ENCODE measurements at regions not wholly inside any gene's neighbourhood (a gene's known extent, or its start where the extent isn't known, plus 50 kb on each side); places are given as distances from the start of the nearest gene placed in this dataset.

- H3K4me3 ChIP-seq, result no peak overlapping the region
- H3K9me3 ChIP-seq, result no peaks in the 10 kb centered on the region
- peaks cover 26% of the 10 kb centered on the region for H3K4me1 ChIP-seq
- no peaks in the 10 kb centered on the region for H3K36me3 ChIP-seq (replicated peaks in 1 of 2; ENCODE audit: insufficient read depth in 1 of 2, low read depth in 2 of 2)
- no peak for DNase-seq
- no peaks in the 10 kb centered on the region for H3K27me3 ChIP-seq
- no peak overlapping the region for H3K27ac ChIP-seq
- no peak for ATAC-seq
- 79 to 86% methylated on average over 3 of the region's 3 CpGs for WGBS, 2 donors
- intact Hi-C loops (cut with DNase I), result no loop called here
- TF ChIP-seq CTCF (IDR thresholded peaks at IDR 0.05), result no peak
- TF ChIP-seq POLR2A (IDR thresholded peaks at IDR 0.05), result no peak
Observed at GRCh38 chr18:26738706-26739105, 126.8 kb downstream of the AQP4 start.

- no peak overlapping the region for H3K27ac ChIP-seq
- 90 to 91% methylated on average over 1 of the region's 1 CpG for WGBS, 2 donors
- H3K9me3 ChIP-seq, result no peaks in the 10 kb centered on the region
- intact Hi-C loops (cut with DNase I), result no loop called here
- H3K4me3 ChIP-seq, result no peak overlapping the region
- no peaks in the 10 kb centered on the region for H3K36me3 ChIP-seq (replicated peaks in 1 of 2; ENCODE audit: insufficient read depth in 1 of 2, low read depth in 2 of 2)
- peaks cover 6% of the 10 kb centered on the region for H3K4me1 ChIP-seq
- ATAC-seq (no peak), DNase-seq (no peak)
- no peak for TF ChIP-seq POLR2A (IDR thresholded peaks at IDR 0.05)
- TF ChIP-seq CTCF (IDR thresholded peaks at IDR 0.05), result no peak
- no peaks in the 10 kb centered on the region for H3K27me3 ChIP-seq
Observed at GRCh38 chr18:26736301-26736700, 129.2 kb downstream of the AQP4 start.

- no peak for ATAC-seq
- WGBS, 2 donors, result 55 to 60% methylated on average over 4 of the region's 4 CpGs
- intact Hi-C loops (cut with DNase I), result no loop called here
Observed at GRCh38 chr18:26734760-26735159, 130.7 kb downstream of the AQP4 start.

GRCh38 chr18:26729449-26729848, 136.1 kb downstream of the AQP4 start:
- no peak for ATAC-seq
- H3K27me3 ChIP-seq, result no peaks in the 10 kb centered on the region
- no peak overlapping the region for H3K27ac ChIP-seq
- TF ChIP-seq POLR2A (IDR thresholded peaks at IDR 0.05), result no peak
- TF ChIP-seq CTCF (IDR thresholded peaks at IDR 0.05), result no peak
- no peaks in the 10 kb centered on the region for H3K36me3 ChIP-seq (replicated peaks in 1 of 2; ENCODE audit: insufficient read depth in 1 of 2, low read depth in 2 of 2)
- WGBS, 2 donors, result 86 to 91% methylated on average over 2 of the region's 2 CpGs
- intact Hi-C loops (cut with DNase I), result no loop called here
- H3K9me3 ChIP-seq, result no peaks in the 10 kb centered on the region
- no peaks in the 10 kb centered on the region for H3K4me1 ChIP-seq
- H3K4me3 ChIP-seq, result no peak overlapping the region
- no peak for DNase-seq

More at GRCh38 chr18:26734760-26735159, 130.7 kb downstream of the AQP4 start:
- Histone ChIP-seq H3K4me1 (no peaks in the 10 kb centered on the region), H3K36me3 (replicated peaks in 1 of 2; ENCODE audit: insufficient read depth in 1 of 2, low read depth in 2 of 2) (no peaks in the 10 kb centered on the region), H3K27me3 (no peaks in the 10 kb centered on the region), H3K9me3 (no peaks in the 10 kb centered on the region), H3K27ac (no peak overlapping the region), H3K4me3 (no peak overlapping the region)
- no peak for DNase-seq
- TF ChIP-seq CTCF (IDR thresholded peaks at IDR 0.05), result no peak

- ATAC-seq (no peak), DNase-seq (no peak)
- no peaks in the 10 kb centered on the region for H3K36me3 ChIP-seq (replicated peaks in 1 of 2; ENCODE audit: insufficient read depth in 1 of 2, low read depth in 2 of 2)
- TF ChIP-seq POLR2A (IDR thresholded peaks at IDR 0.05) (no peak), CTCF (IDR thresholded peaks at IDR 0.05) (no peak)
- intact Hi-C loops (cut with DNase I), result no loop called here
- no peak overlapping the region for H3K4me3 ChIP-seq
- H3K4me1 ChIP-seq, result no peaks in the 10 kb centered on the region
- WGBS, 2 donors, result 75 to 84% methylated on average over 3 of the region's 3 CpGs
- H3K27ac ChIP-seq, result no peak overlapping the region
- no peaks in the 10 kb centered on the region for H3K9me3 ChIP-seq
- no peaks in the 10 kb centered on the region for H3K27me3 ChIP-seq
Observed at GRCh38 chr18:26729008-26729407, 136.5 kb downstream of the AQP4 start.
